HFF-Myc (cell line): ENCODE measurements at regions not wholly inside any gene's neighbourhood (a gene's known extent, or its start where the extent isn't known, plus 50 kb on each side); places are given as distances from the start of the nearest gene placed in this dataset.

Experiments
- DNase-seq: peaks from one replicate; pipeline ENCODE4 v3.0.0-alpha.2; 2011; ENCODE audit warnings: low read depth; ENCODE audit errors: extremely low read depth
- H3K4me3 ChIP-seq: replicated peaks from 2 replicates; pipeline ENCODE4 v1.5.1; 2011; ENCODE audit warnings: low read depth, mild to moderate bottlenecking, control low read depth, low read length
- CTCF ChIP-seq: IDR thresholded peaks from 2 replicates; pipeline ENCODE4 v1.5.1; 2012; ENCODE audit warnings: mild to moderate bottlenecking, low read depth, low read length, control low read depth; ENCODE audit errors: missing control alignments

- no peak for TF ChIP-seq CTCF
- no peak for DNase-seq
- no peak overlapping the region for H3K4me3 ChIP-seq
These were observed 123.5 kb upstream of the FRMD4A start for GRCh38 chr10:14454206-14454605.

DNA sequence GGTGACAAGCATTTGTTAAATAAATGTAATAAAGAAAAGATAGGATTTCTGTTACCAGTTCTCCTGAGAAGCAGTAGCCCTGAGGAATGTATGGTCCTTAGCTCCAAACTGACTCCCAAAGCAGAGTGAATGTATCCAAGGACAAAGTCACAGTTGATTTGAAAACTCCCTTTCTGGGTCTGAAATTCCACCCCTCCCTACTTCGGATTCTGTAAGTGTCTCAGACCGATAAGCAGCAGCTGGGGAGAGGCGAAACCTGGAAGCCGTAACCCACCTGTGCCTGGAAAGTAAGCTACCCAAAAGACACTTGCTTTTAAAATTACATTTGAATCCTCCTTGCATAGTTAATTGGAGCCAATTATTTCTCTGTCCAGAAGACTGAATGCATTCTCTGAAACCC, 122.9 kb upstream of the FRMD4A start:
- no peak overlapping the region for H3K4me3 ChIP-seq
- DNase-seq, result no peak
- TF ChIP-seq CTCF, result no peak

DNA sequence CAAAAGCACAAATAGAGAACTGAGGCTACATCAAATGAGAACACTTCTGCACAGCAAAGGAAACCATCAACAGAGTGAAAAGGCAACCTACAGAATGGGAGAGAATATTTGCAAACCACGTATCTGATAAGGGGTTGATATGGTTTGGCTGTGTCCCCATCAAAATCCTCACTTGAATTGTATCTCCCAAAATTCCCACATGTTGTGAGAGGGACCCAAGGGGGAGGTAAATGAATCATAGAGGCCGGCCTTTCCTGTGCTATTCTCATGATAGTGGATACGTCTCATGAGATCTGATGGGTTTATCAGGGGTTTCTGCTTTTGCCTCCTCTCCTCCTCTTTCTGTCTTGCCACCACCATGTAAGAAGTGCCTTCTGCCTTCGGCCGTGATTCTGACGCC, 120.6 kb upstream of the FRMD4A start:
- H3K4me3 ChIP-seq, result no peak overlapping the region
- DNase-seq, result no peak
- no peak for TF ChIP-seq CTCF

DNA sequence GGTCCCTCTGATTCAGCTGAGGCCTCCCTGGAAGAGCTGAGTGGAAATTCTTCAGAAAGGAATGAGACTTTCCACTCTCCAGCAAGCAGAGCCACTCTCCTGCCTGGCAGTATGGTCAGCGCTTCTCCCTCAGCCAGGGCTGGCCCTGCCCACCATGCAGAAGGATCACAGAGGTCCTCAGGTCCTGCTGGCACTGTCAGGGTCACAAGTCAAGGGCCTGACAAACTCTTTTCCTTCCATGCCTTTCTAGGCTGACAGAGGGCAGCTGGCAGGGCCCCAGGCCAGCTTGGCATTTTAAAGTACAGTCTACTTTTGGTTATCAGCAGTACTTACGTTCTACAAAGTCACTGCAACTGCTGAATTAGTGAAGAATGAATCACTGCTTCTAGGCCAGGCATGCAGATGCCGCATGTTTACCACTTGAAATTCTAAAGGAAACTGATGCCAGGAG, 119.3 kb upstream of the FRMD4A start:
- TF ChIP-seq CTCF, result no peak
- no peak for DNase-seq
- no peak overlapping the region for H3K4me3 ChIP-seq

- TF ChIP-seq CTCF, result no peak
- no peak overlapping the region for H3K4me3 ChIP-seq
- DNase-seq, result no peak
These were observed 118.6 kb upstream of the FRMD4A start for GRCh38 chr10:14449293-14449815.

DNA sequence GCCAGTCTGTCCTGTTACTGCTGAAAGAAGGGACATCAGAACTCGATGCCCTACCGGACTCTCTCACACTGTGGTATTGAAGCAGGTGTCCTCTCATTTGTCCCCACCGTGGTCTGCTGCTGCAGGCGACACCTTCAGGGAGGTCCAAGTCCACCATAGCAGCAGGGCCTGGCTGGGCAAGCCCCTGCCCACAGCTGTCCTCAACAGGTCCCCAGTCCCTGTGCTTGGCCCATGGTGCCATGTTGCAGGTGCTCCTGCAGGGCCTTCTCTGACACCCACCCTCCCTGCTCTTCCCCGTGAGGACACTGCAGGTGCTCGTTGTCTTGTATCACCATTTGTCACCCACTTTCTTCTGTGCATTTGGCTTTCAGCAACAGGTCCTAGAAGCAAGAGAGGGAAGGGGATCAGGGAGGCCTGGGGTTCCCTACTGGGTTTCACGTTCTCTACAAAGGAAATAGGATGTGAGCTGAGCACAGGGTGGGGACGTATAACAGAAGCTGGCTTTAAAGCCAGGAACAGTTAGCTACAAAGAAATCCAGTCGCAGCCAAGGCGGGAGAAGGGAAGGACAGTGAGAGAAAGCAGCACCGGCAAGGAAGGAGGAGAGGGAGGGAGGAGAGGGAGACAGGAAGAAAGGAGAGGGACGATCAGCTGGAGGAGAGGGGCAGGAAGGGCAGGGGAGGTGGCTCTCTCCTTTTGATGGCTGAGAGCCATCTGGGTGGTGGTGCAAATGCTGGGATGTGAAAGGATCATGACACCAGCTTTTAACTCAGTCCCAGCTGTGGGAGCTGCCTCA, 117.7 kb upstream of the FRMD4A start:
- H3K4me3 ChIP-seq, result no peak overlapping the region
- no peak for TF ChIP-seq CTCF
- DNase-seq, result no peak
